Prostate gland (tissue), 2 donors: ENCODE measurements at regions not wholly inside any gene's neighbourhood (a gene's known extent, or its start where the extent isn't known, plus 50 kb on each side); places are given as distances from the start of the nearest gene placed in this dataset.

Experiments used
- DNase-seq: peaks from one replicate; pipeline ENCODE4 v3.0.0-alpha.2; 2019; ENCODE audit warnings: low spot score
- H3K27ac ChIP-seq, 2 donors: fragments of 200-600 bp; sonication (generic); 2 replicates each; pipeline ENCODE4 v1.5.1; 2017 to 2019
- H3K27me3 ChIP-seq: fragments of 200-600 bp; sonication (generic); replicated peaks from 2 replicates; pipeline ENCODE4 v1.5.1; 2019; ENCODE audit not compliant: insufficient read depth
- H3K36me3 ChIP-seq, 2 donors: fragments of 200-600 bp; sonication (generic); 1 replicate in 1 of 2; 2 replicates in 1 of 2; pipeline versions ENCODE4 v1.5.1 to v1.8.1; 2017 to 2019
- H3K4me1 ChIP-seq: fragments of 200-600 bp; sonication (generic); replicated peaks from 2 replicates; pipeline ENCODE4 v1.5.1; 2019
- H3K4me3 ChIP-seq, 2 donors: fragments of 200-600 bp; sonication (generic); 2 replicates each; pipeline ENCODE4 v1.5.1; 2017 to 2019
- H3K9me3 ChIP-seq: fragments of 200-600 bp; sonication (generic); 2 replicates; pipeline ENCODE4 v1.5.1; 2017
- CTCF ChIP-seq, 4 experiments: fragments of 200-600 bp in 2 of 4; fragments of 450-650 bp in 2 of 4; sonication (generic) in 2 of 4; IDR thresholded peaks; 1 replicate in 3 of 4; 2 replicates in 1 of 4; pipeline ENCODE4 v1.5.1; 2016 to 2019; ENCODE audit warnings: antibody characterized with exemption in 4 of 4, mild to moderate bottlenecking in 2 of 4, moderate library complexity in 2 of 4
- POLR2A ChIP-seq: fragments of 450-650 bp; IDR thresholded peaks from one replicate; pipeline ENCODE4 v1.6.1; 2016; ENCODE audit warnings: antibody characterized with exemption, mild to moderate bottlenecking
- POLR2AphosphoS5 ChIP-seq: sonication (generic); formaldehyde crosslinking; IDR thresholded peaks from one replicate; pipeline ENCODE4 v1.6.1; 2017; ENCODE audit warnings: antibody characterized with exemption
- WGBS: methylation state at CpG from one replicate; pipeline ENCODE4 v1.1.5; 2018; 5-methylcytosine and 5-hydroxymethylcytosine counted together
- intact Hi-C: fragments of 100-400 bp; cut with DNase I; formaldehyde crosslinking; loops from one replicate; pipeline ENCODE4 v1.14.2; 2022

- H3K4me3 ChIP-seq: no peak overlapping the region
- intact Hi-C loops: no loop called here
- TF ChIP-seq POLR2A: no peak
- TF ChIP-seq POLR2AphosphoS5: no peak
- no peak for TF ChIP-seq CTCF (IDR thresholded peaks at IDR 0.05)
- no peaks in the 10 kb centered on the region for H3K36me3 ChIP-seq
- H3K27ac ChIP-seq: no peak overlapping the region
- H3K27me3 ChIP-seq: no peaks in the 10 kb centered on the region
- H3K4me1 ChIP-seq: no peaks in the 10 kb centered on the region
- WGBS: 75% methylated on average over 2 of the region's 2 CpGs
- no peaks in the 10 kb centered on the region for H3K9me3 ChIP-seq
- no peak for DNase-seq
Observed at GRCh38 chr13:104017317-104017716, 951.1 kb upstream of the SLC10A2 start.

GRCh38 chr13:104015646-104016396 is 949.6 kb upstream of the SLC10A2 start:
- TF ChIP-seq POLR2AphosphoS5: no peak
- no peak for TF ChIP-seq CTCF (IDR thresholded peaks at IDR 0.05)
- no peak for TF ChIP-seq POLR2A
- Histone ChIP-seq H3K4me3 (no peak overlapping the region), H3K27ac (no peak overlapping the region), H3K9me3 (no peaks in the 10 kb centered on the region), H3K27me3 (no peaks in the 10 kb centered on the region), H3K4me1 (no peaks in the 10 kb centered on the region), H3K36me3 (no peaks in the 10 kb centered on the region)
- no peak for DNase-seq
- intact Hi-C loops: no loop called here
- 17% methylated on average over 7 of the region's 7 CpGs for WGBS

- Histone ChIP-seq H3K36me3 (no peaks in the 10 kb centered on the region), H3K4me1 (no peaks in the 10 kb centered on the region), H3K4me3 (no peak overlapping the region), H3K27ac (peak overlapping the region in 1 of 2 donors; percentile 19), H3K27me3 (no peaks in the 10 kb centered on the region), H3K9me3 (no peaks in the 10 kb centered on the region)
- 66% methylated on average over 12 of the region's 12 CpGs for WGBS
- intact Hi-C loops: no loop called here
- TF ChIP-seq POLR2AphosphoS5: no peak
- TF ChIP-seq POLR2A: no peak
- no peak for TF ChIP-seq CTCF (IDR thresholded peaks at IDR 0.05)
- no peak for DNase-seq
Observed at GRCh38 chr13:104014803-104015645, 948.8 kb upstream of the SLC10A2 start.

- DNase-seq: peak; percentile 43
- peak overlapping the region in 1 of 2 donors; percentile 14 for H3K4me3 ChIP-seq
- intact Hi-C loops: no loop called here
Observed at GRCh38 chr13:104011505-104012241, 945.5 kb upstream of the SLC10A2 start.

More at GRCh38 chr13:104011505-104012241, 945.5 kb upstream of the SLC10A2 start:
- TF ChIP-seq CTCF (IDR thresholded peaks at IDR 0.05) (no peak), POLR2AphosphoS5 (peak; percentile 3)
- 20% methylated on average over 18 of the region's 18 CpGs for WGBS
- no peaks in the 10 kb centered on the region for H3K4me1 ChIP-seq
- H3K27ac ChIP-seq: no peak overlapping the region
- no peaks in the 10 kb centered on the region for H3K27me3 ChIP-seq
- H3K9me3 ChIP-seq: no peaks in the 10 kb centered on the region
- no peaks in the 10 kb centered on the region for H3K36me3 ChIP-seq
